Transverse colon (tissue), 4 donors: ENCODE measurements at regions not wholly inside any gene's neighbourhood (a gene's known extent, or its start where the extent isn't known, plus 50 kb on each side); places are given as distances from the start of the nearest gene placed in this dataset.

ENCODE experiments used
- POLR2A ChIP-seq: fragments of 450-650 bp; IDR thresholded peaks from one replicate; pipeline ENCODE4 v1.6.1; 2016; ENCODE audit warnings: antibody characterized with exemption, mild to moderate bottlenecking, moderate library complexity
- POLR2AphosphoS5 ChIP-seq, 3 donors: sonication (generic); formaldehyde crosslinking; IDR thresholded peaks; one replicate each; pipeline ENCODE4 v1.6.1; 2016; ENCODE audit warnings: antibody characterized with exemption in 3 of 3
- TF ChIP-seq, protein P1 (sequence below), 5 experiments: fragments of 200-600 bp in 3 of 5; fragments of 450-650 bp in 2 of 5; sonication (generic) in 3 of 5; IDR thresholded peaks; 1 replicate in 2 of 5; 2 replicates in 3 of 5; pipeline ENCODE4 v1.5.1; 2016 to 2017; ENCODE audit warnings: antibody characterized with exemption in 5 of 5, inconsistent platforms in 3 of 5, mild to moderate bottlenecking in 2 of 5, moderate library complexity in 1 of 5

DNA sequence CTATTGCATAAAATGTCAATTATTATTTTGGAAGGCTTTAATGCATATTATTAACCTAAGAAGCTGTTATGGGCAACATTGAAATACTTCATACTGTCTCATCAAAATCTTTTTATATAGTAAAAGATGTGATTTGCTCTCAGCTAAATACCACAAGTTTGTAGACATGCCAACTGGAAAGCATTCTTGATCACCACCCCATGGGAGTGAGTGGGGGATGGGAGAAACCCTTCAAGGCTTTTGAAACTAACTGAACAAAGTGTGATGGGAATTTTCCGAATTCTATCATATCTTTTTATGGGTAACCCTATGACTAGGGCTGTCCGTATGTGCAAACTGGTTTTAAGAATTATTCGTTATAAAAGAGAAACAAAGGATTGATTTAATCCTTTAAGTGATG is 377.3 kb upstream of the JAG1 start:
- TF ChIP-seq, protein P1, sequence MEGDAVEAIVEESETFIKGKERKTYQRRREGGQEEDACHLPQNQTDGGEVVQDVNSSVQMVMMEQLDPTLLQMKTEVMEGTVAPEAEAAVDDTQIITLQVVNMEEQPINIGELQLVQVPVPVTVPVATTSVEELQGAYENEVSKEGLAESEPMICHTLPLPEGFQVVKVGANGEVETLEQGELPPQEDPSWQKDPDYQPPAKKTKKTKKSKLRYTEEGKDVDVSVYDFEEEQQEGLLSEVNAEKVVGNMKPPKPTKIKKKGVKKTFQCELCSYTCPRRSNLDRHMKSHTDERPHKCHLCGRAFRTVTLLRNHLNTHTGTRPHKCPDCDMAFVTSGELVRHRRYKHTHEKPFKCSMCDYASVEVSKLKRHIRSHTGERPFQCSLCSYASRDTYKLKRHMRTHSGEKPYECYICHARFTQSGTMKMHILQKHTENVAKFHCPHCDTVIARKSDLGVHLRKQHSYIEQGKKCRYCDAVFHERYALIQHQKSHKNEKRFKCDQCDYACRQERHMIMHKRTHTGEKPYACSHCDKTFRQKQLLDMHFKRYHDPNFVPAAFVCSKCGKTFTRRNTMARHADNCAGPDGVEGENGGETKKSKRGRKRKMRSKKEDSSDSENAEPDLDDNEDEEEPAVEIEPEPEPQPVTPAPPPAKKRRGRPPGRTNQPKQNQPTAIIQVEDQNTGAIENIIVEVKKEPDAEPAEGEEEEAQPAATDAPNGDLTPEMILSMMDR (IDR thresholded peaks at IDR 0.05) = no peak
- TF ChIP-seq POLR2A = no peak
- TF ChIP-seq POLR2AphosphoS5 (IDR thresholded peaks at IDR 0.05) = no peak
